ENCODE measurements at regions not wholly inside any gene's neighbourhood (a gene's known extent, or its start where the extent isn't known, plus 50 kb on each side); places are given as distances from the start of the nearest gene placed in this dataset.
"Not testable (repeated sequence)": the region's sequence is repeated elsewhere in the genome, so short reads cannot be mapped to it uniquely, and the experiment has no call there.

GRCh38 chr2:11923935-11924334 lies 177.5 kb downstream of the LPIN1 start:
- no peak for DNase-seq

DNA sequence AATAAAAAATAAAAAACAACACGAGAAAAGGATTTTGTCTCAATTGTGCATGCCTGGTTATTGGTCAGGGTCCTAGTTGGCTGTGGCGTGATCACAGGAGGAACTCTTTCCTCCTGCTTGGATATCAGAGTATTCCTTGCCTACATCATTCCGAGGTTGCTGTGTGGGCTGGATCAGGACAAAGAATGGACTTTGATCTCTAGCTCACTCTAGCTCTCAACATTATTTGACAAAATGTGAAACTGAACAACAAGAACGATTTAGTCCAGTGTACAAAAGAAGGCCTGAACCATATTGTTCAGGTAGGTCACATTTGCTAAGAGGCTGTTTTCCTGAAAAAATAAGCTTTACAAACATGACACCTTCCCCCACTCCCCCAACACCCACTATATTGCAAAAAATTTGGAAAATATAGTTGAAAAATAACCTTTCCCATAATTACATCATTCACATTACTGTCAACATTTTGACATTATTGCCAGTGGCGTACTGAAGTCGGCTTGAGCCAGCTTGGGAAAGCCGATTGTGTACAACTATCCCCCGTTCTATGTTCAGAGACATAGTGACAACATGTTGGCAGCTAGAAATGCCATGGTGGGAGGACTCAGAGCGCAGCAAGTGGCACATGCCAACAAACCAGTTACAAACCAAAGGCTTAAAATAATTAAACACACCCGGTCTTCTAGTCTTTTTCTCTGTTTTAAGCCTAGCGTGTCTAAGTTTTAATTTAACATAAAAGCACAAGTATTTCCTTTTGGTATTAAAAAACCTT lies 179.0 kb downstream of the LPIN1 start:
- DNase-seq: no peak

GRCh38 chr2:11930211-11930761 lies 183.9 kb downstream of the LPIN1 start:
- no peak for DNase-seq

DNA sequence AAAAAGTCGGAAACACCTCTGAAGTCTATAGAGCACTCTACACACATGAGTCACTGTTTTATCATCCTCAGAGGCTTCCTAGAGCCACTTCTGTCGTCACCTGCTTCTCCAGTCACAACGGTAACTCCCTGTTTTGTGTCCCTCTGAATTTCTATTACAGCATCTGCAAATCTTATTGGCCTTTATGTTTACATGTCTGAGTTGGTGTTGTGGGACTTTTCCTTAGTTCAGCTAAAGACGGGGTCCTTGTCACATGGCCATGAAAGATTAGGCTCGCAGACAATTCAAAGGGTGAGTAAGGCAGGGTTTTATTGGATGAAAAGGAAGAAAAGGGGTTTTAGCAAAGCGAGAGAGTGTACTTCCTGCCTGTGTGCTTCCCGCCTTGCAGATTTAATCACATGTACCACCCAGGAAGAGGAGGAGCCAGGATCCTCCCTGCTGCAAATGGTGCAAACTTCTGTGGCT lies 185.6 kb downstream of the LPIN1 start:
- no peak for DNase-seq

DNA sequence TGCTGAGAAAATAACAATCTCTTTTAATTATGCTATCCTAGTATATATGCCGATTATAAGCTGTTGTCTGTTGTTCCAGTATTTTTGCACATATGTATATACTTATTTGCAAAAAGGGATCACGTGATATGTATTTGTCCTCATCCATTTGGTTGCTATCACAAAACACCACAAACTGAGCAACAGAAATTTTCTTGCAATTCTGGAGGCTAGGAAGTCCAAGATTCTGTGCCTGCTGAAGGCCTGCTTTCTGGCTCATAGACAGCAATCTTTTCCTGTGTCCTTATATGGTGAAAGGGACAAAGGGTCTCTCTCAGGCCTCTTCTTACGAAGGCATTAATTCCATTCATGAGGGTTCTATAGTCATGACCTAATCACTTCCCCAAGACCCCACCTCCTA lies 186.5 kb downstream of the LPIN1 start:
- no peak for DNase-seq

GRCh38 chr2:11933854-11934253 lies 187.4 kb downstream of the LPIN1 start:
- DNase-seq: no peak

- no peak for DNase-seq
Measured at GRCh38 chr2:11936761-11937160, 190.3 kb downstream of the LPIN1 start.

GRCh38 chr2:11938196-11938595 lies 191.8 kb downstream of the LPIN1 start:
- DNase-seq: no peak

DNA sequence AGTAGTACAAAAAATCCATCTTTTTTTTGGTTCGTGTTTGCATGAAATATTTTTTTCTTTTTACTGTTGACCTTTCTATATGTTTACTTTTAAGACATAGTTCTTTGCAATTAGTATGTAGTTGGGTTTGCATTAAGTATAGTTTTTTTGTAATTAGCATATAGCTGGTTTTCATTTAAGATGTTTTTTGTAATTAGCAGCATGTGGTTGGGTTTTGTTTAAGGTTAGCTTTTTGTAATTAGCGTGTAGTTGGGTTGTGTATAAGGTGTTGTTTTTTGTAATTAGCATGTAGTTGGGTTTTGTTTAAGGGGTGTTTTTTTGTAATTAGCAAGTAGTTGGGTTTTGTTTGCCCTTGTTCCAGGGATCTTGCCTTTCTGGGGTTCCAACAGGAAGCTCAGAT lies 193.1 kb downstream of the LPIN1 start:
- no peak for DNase-seq

DNA sequence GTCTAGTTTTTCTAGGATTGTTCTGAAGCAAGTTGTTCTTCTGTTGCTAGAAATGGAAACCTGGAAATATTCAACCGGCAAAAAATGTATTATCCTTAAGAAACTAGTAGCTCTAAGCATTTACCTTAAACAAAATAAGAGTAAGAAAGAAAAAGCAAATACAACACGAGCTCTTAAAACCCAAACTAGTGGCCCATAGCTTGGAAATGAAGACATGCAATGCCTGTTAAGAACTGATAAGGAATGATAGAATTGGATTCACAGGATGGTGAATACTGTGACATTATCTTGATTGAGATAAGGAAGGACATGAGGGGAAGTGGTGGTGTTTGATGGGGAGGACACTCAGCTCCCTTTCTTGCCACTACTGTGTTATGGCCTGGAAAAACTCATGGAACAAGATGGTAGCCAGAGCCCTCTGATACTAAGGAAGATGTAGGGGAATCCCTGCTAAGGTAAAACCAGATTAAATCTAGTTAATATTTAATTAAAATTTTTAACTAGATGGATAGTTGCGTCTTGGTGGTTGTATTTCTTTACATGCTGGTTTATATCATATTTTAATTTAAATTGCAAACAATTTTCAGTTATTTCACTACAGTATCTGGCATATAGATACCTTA lies 193.8 kb downstream of the LPIN1 start:
- DNase-seq: no peak

DNA sequence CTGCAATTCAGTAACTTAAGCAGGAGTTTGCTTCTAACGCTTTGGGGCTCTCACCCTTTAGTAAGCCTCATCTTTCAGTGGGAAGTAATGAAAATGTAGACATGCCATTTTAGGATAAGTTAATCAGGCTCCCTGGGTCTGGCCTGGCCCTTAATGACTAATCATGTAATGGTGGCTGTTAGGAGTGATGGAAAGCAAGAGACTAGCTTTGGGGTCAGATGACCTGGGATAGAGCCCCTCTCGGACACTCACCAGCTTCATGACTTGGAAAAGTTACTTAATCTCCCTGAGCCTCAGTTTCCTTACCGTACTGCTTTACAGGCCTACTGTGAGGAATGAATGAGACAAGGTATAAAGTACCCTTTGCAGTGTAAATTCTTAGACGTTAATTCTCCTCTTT lies 194.4 kb downstream of the LPIN1 start:
- no peak for DNase-seq

DNA sequence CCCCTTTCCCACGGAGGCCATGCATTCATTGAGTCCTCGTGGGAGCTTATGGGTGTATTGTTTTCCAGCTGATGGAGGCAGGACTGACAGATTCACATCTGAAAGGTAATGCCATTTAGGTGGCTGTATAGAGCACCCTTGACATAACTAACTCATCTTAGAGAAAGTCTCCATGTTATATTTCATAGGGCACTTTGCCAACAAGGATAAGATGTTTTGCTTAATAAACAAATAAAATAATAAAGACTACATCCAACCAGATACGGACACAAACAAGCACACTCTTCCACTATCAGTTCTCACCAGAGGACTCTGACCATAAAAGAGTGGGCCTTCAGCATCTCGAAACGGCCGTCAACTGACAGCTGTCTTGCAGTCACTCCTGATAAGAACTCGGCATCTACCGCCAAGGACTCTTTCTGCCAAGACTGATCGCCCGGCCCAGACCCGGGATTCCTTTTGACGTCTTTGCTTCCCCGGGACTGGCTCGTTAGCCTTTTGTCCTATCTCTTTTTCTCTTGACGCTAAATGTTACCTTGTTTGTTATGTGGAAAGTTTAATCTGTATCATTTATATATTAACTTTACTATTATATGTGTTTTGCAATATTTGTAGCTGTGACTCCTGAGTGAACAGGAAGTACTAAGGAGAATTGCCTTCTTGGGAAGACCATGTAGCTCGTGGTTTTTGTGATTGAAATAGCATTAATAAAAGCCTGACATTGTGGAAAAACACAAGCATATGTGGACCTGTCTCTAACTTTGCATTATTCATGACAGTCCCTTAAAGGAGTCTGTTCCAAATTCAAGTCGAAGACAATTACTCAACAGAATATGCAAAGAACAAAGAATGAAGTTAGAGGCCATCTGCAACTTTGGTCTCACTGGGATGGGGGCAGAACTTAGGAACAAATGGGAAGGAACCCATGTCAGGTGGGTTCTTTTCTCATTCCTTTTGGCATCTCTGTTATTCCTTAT lies 195.1 kb downstream of the LPIN1 start:
- no peak for DNase-seq

- no peak for DNase-seq
Measured at GRCh38 chr2:11942178-11942569, 195.7 kb downstream of the LPIN1 start.

GRCh38 chr2:11944311-11944710 lies 197.9 kb downstream of the LPIN1 start:
- DNase-seq: no peak

- DNase-seq: peak; percentile 3
Measured at GRCh38 chr2:11945139-11946126, 199.0 kb downstream of the LPIN1 start.

DNA sequence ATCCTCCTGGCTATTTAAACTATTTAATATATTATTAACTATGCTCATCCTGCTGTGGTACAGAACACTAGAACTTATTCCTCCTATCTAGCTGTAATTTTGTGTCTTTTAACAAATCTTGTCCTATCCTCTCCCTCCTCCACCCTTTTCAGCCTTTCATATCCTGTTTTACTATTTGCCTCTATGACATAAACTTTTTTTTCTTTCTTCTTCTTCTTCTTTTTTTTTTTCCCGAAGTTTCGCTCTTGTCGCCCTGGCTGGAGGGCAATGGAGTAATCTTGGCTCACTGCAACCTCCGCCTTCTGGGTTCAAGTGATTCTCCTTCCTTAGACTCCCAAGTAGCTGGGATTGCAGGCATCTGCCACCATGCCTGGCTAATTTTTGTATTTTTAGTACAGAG lies 201.5 kb downstream of the LPIN1 start:
- DNase-seq: no peak

GRCh38 chr2:11949732-11950523 lies 203.5 kb downstream of the LPIN1 start:
- DNase-seq: no peak

DNA sequence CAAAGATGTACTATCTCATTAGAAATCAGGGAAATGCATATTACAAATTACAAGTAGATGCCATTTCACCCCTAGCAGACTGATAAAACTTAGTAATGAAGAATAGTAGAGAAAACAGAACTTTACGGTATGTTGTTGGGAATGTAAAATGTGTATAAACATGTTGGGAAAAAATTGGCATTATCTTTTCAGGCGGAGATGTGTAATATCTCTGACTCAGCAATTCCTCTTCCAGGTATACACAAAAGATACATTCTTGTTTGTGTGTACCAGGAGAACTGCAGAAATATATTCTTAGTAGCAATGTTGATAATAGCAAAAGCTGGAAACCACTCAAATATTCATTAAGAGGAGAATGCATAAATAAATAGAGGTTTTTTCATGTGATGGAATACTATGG lies 204.5 kb downstream of the LPIN1 start:
- DNase-seq: no peak

DNA sequence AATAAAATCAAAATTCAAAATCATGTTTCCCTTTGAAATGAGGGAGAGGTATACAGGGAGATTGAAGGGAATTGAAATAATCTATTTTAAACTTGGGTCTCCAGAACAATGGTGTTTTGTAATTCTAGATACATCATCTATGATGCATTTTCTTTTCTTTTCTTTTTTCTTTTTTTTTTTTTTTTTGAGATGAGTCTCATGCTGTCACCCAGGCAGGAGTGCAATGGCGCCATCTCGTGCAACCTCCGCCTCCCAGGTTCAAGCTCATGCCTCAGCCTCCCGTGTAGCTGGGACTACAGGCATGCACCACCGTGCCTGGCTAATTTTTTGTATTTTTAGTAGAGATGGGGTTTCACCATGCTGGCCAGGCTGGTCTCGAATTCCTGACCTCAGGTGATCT lies 205.1 kb downstream of the LPIN1 start:
- DNase-seq: not testable (repeated sequence)

- no peak for DNase-seq
Measured at GRCh38 chr2:11953258-11953657, 206.8 kb downstream of the LPIN1 start.

GRCh38 chr2:11955314-11955713 lies 208.9 kb downstream of the LPIN1 start:
- DNase-seq: no peak
